Hematopoietic multipotent progenitor cell treated with erythropoietin and hydrocortisone succinate and interleukin-3 and kit ligand, for 17 days (in vitro differentiated cells): ENCODE measurements at regions not wholly inside any gene's neighbourhood (a gene's known extent, or its start where the extent isn't known, plus 50 kb on each side); places are given as distances from the start of the nearest gene placed in this dataset.
"Not testable (repeated sequence)": the region's sequence is repeated elsewhere in the genome, so short reads cannot be mapped to it uniquely, and the experiment has no call there.

ENCODE experiments used
- DNase-seq: peaks from one replicate; pipeline ENCODE4 v3.0.0-alpha.2; 2015; ENCODE audit warnings: low spot score

DNA sequence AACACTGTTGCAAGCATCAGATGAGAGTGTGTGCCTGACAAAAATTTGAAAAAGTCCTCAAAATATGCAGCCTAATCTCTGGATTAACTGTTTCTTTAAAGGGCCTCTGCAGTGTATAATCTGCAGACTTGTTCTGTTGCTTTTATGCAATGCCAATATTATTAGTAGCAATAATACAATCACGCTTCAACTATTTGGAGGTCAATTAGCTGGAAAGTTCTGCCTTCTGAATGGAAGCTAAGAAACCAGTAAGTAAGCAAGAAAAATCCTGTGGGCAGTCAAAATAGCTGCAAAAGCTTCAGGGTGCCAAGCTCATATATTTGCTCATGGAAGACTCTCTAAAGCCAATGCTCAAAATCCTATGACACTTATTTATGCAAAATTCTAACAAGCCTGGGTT, 153.2 kb upstream of the NR2F2 start:
- no peak for DNase-seq

DNA sequence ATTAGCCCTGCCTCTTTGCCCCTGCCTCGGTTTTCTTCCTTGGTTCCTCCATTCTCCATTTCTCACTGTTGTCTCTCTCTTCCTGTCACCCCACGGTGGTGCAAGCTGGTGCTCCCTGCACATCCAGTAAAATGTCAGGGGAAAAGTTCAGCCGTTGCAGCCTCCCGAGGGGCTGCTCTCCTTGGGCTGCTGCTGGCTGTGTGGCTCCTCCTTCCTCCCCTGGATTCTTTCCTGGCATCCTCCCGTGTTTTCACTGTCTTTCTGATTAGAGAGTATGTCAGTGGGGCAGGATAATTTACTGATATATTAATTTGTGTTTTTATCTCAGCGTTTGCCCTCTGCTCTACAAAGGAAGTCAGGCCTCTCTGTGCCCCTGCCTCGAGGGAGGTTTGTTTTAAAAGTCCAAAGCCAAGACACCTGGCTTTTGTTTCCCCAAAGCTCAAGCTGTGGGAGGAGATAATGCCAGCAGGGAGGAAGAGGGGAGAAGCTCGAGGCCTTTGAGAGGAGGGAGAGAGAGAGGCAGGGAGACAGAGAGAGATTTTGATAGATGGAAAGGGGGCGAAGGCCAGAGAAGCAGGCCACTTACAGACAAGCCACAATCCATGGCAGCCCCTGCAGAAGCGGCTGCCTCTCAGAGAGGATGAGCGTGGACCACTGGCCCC, 150.3 kb upstream of the NR2F2 start:
- no peak for DNase-seq

DNA sequence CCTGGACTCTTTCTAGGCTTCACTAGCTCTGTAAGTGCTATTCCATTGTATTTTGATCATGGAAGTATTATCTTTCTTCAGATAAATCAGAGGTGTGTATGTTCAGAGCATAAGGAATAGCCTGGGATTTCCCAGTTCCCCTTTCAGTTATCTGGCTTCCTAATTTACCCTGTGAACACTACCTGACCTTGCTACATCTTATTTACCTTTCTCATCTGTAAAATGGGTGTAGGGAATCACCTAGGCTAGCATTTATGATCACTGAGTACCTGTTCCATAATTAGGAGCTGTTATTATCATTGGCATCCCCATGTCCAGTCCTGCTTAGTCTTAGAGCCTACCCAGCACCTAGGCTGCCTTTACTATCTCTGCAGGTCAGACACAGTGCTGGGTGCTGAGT, 149.3 kb upstream of the NR2F2 start:
- DNase-seq = no peak

DNA sequence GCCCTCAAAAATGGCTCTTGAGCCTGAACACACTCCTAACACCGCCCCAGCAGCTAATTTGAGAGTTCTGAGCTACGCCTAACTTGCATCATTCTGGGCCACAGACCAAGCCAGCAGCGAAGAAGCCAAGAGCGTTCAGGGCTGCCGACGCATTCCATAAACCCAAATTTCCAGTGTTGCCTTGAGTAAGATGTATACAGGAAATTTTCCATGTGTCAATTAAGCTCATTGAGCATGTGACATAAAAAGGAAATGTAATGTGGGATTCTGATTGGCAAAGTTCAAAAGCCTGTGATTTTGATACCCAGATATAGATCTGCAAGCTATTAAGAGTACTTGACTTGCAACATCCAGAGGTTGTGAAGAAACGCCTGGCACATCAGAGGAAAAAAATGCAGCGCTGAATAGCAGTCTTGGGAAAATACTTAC, 148.6 kb upstream of the NR2F2 start:
- no peak for DNase-seq

DNA sequence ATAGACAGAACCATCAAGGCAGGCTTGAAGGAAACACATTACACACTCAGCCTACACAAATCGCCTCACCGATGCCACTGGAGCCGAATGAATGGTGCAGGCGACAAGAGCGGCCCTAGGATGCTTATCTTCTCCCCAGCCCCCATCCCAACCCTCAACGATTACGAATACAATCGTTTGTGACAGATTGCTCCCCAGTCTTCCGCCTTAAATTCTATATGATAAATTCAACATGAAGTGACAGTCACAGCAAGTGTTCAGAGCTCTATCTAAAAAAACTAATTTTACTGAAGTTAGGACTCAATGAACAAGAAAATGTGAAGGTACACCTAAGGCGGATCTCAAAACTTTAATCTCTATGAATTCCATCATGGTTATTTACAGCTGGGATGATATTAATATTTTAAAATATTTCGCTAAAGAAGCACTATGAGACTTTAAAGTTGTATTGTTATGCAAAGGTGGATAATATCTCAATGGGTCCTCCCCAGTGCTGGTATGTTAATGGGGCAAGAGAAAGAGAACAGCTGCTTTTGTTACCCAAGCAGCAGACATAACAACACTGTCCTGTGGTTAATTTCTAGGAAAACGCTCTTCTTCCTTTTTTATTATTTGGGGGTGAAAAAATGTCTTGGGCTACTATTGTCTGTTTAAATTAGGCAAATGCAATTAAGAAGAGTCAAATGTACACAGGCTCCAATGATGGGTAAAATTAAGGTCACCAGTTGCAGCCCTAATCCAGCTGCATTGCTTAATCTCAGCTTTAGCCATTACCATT, 147.6 kb upstream of the NR2F2 start:
- no peak for DNase-seq

DNA sequence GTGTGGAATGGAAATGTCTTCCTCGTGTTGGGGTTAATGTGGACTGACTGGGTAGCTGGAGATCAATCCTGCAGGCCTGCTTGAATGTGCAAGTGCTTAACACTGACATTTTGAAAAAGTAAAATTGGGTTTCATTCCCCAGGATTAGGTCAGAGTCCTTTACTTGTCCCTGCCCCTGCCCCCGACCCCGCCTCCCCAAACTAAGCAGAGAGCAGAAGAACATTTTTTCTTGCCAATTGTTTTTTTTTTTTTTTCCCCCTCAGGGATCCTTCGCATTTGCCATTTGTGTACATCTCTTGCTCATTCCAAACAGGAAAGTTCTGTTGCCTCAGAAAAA, 147.0 kb upstream of the NR2F2 start:
- DNase-seq = no peak

DNA sequence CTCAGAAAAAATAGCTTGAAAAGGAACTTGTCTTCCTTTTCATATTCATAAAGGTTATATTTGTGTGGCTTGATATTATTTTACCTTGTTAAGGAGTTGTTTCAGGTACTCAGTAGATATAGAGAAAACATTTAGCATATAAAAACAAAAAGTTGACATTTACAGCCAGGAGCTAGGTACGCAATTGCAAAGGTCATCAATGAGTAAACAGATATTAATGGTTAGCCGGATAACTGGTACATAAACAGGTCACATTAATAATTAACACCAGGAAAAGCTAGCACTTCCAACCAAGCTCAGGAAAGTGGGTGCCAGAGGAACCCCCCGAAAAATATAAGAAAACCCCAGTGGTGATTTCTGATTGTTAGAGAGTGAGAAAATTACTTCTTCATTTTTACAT, 146.6 kb upstream of the NR2F2 start:
- no peak for DNase-seq

DNA sequence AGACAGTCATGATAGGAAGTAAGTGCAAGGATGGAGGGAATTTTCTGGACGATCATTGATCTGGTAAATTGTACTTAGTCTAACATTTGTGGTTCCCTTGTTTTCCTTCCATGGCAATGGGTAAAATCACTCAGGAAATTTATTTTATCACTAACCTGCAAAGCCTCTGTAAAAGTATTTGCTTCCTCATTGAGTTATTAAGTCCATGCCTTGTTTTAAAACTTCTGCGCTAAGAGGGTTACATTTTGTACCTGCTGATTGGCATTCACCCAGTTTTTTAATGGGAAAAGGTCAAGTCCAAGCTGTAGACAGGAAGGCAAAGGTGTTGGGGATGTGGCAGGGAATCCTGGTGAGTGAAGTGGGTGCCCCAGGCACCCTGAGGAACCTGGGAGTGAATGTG, 146.2 kb upstream of the NR2F2 start:
- DNase-seq = no peak

DNA sequence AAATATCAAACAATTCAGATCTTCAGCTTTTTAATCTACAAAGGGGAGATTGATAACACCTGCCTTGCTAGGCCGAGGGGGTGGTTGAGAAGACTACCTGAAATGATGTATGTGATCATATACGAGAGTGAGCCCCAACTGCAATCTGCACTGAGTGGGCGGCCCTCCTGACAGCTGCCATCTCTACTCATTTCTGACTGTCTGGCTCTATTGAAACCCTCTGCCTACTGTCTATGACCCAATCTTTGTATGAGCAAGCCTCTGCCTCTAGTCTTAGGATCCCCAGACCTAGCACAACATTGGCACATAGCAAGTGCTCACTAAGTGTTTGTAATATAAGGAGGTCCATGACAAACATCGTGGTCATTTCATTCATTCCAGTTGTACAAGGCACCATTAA, 144.4 kb upstream of the NR2F2 start:
- DNase-seq = no peak

DNA sequence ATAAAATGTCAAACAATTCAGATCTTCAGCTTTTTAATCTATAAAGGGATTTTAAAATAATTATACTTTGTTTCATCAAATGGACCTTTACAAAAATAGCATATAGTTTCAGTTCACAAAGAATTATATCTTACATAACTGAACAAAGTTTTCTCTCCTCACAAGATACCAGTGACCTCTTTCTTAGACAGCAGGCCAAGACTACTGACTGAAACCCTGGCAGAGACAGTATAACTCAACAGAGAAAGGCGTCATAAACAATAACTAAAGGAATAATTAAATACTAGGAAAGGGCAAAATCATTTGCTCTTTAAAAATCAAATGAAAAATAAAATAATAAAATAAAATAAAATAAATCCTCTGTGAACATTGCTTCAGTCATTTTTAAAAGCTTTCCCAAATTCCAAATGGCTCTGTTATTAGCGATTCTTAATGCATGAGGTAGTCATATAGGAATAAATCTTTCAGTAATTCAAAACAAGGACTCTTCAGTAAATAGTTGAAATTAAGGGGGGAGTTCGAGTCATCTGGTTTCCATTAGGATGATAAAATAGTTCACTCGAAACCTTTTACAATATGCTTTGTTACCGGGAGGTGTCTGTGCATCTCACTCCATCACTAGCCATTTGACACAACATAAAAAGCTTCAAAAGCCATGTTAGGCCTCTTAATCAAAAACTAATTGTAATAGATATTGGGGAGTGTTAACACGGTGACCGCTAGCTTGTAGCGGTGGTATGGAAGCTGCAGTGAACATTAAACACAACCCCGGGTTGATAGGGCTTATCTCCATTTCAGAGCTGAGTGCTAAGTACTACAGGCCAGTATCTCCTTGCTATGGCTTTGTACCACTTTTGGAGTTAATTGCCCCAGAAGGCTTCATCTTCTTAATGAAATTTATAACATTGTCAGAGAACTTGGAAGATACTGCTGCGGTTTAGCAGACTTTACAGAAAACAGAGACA, 142.9 kb upstream of the NR2F2 start:
- DNase-seq = no peak

DNA sequence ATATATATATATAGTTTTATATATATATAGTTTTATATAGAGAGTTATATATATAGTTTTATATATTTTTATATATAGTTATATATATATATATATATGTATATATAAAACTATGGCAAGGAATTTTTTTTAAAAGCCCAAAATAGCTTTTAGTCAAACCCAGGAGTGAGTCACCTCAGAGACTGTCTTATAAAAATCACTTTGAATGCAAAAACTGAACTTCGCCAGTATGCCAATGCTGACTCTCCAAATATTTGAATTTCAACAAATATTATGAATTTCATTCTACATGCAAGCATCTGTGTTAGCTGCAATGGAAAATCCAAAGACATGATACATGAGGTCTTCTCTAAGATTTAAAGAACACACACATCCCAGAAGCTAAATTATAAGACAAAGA, 132.8 kb upstream of the NR2F2 start:
- no peak for DNase-seq

DNA sequence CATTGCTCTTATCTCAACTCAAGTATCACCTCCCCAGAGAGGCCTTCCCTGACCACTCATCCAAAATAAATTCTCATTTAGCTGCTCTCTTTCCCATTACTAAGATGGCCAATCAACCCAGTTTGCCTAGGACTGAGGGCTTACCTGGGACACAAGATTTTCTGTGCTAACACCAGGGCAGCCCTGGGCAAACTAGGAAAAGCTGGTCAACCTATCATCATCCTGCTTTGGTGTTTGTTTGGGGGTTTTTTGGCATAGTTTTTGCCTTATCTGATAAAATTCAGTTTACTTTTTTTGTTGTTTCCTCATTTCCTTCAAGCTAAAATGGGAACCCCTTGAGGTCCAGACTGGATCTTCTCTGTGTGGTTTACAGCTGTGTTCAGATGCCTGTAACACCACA, 131.4 kb upstream of the NR2F2 start:
- no peak for DNase-seq

DNA sequence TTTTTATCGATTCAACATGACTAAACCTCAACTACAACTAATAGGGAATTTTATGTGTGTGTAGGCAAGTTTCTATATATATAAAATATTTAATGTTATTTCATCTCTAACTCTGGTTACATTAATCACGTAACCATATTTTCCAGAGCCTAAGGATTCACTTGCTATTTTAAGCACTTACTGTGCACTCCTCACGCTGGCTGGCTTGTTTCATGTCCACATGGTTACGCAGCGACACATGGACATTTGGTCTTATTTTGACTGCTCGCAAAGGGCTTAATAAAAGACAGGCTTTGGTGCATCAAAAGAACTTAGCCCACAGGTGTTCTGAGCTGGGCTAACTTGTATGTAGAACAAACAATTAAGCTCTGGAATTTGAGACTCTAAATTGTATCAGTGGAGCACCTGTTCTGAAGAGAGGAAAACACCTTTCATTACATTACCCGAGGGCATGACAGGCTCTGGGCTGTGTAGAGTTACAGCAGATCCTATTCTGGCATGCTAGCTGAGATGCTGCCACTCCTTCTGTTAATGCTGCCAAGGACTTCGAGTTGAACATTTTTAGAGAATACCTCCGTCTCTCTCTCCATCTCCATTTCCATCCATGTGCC, 130.0 kb upstream of the NR2F2 start:
- no peak for DNase-seq

DNA sequence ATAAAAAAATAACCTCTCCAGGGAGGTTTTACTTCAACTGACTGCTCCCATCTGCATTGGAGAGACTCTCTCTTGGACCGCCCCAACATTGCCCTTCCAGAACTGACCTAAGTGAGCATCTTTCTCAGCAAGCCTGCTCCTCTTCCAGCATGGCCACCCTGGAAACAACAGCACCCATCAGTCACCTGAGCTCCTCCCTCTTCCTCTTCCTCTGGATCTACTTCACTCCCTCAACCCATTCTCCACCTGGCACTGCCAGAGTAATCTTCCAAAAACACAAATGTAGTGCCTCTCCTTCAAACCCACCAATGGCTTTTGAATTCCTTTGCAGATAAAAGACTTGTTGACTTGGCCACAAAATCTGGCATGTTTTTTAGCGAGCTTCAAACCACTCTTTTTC, 128.8 kb upstream of the NR2F2 start:
- no peak for DNase-seq

DNA sequence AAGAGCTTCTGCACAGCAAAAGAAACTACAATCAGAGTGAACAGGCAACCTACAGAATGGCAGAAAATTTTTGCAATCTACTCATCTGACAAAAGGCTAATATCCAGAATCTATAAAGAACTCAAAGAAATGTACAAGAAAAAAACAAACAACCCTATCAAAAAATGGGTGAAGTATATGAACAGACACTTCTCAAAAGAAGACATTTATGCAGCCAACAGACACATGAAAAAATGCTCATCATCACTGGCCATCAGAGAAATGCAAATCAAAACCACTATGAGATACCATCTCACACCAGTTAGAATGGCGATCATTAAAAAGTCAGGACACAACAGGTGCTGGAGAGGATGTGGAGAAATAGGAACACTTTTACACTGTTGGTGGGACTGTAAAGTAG, 124.9 kb upstream of the NR2F2 start:
- DNase-seq = not testable (repeated sequence)

DNA sequence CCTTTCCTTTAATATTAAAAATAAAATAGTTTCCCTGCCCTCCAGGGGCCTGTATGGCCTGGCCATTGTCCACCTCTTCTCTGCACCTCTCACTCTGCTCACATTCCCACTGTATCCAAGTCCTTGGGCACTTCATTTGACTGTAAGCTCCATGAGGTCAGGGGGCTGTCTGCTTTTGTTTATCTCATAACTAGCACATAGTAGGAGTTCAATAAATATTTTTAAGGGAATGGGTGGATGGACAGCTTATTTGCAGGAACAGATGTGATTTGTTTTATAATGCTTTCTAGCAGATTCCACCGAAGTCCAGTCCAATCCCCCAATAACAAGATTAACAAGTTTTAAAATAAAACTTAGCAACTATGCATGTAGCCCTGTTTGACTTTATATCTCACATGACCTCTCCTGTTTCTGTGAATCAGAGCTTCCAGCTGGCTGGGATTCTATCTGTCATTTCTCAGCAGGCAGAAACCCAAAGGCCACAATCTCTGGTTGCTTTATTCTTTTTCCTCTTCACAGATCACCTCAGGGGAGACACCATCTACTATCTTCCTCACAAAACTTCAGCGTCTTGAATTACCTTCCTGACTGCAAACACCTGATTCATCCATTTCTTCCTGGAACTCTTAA, 123.0 kb upstream of the NR2F2 start:
- DNase-seq = no peak

DNA sequence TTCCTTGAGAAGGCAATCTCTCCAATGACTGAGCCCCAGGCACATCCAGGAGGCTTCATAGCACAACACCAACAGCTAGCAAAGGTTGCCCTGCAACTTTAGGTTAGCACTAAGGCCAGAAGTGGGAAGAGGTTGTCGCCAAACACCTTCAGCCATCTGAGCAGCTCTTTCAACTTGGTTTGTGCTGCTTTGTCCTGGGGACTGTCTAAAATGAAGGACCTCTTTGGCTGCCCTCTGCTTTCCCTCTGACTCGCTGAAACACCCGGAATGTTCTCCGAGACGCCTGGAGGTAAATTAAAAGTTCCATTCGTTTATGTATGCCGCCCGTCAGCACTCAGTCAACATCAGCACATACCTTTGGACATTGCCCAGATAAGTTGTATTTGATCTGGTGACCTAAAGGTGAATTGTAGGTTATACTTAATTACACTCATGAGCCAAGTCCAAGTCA, 121.2 kb upstream of the NR2F2 start:
- DNase-seq = no peak

DNA sequence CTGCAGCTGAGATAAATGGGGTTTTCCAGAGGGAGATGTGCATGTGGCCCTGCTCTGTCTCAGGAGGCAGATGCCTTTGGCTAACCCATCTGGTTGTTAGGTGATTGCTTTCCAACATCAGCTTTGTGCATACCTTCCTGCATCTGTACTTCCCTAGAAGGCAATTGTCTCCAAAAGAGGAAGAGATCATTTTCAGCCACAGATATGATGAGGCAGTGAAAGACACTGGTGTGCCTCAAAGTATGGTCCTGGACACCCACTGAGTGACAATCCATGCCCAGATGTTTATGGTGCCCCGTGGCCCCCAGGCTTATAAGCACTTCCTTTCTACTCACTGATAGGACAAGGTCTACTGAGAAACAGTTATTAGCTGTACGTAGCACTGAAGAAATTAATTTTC, 117.5 kb upstream of the NR2F2 start:
- no peak for DNase-seq

DNA sequence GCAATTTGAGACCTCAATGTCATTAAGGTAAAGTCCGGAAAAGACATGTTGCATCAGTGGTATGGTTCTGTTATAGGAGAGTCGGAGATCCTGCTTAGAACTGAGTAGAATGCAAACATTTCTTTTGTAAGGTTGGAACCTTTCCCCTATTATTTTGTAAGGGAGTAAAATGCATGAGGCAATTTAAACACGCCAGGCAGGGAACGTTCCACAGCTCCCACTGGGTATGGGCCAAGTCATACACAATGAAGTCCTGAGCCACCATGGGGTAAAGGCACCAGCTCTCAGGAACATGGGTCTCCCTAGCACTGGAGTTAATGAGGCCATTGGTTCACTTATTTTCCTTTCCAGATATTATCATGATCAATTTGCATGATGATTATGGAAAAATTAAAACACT, 116.6 kb upstream of the NR2F2 start:
- DNase-seq = no peak

DNA sequence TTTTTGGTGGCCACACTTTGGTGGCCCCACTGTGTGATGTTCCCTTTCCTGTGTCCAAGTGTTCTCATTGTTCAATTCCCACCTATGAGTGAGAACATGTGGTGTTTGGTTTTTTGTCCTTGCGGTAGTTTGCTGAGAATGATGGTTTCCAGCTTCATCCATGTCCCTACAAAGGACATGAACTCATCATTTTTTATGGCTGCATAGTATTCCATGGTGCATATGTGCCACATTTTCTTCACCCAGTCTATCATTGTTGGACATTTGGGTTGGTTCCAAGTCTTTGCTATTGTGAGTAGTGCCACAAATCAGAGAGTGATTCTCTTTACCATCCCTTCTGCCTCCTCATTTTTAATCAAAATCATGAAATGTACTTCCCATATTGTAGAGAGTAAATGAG, 114.0 kb upstream of the NR2F2 start:
- DNase-seq = not testable (repeated sequence)

DNA sequence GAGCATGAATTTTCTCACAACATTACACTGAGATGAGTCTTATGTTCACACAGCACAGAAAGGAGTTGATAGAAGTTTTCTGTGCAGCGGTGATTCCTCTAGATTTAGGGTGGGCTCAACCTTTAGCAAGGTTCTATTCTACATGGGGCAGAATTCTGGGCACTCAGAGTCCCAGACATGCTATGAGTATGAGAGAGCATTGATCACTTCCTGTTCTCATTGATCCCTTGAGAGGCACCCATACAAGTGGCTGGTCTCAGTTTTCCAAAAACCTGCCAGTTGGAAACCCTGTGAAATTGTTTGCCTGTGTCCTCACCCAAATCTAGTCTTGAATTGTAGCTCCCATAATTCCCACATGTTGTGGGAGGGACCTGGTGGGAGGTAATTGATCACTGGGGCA, 112.5 kb upstream of the NR2F2 start:
- no peak for DNase-seq
